ENCODE measurements at regions not wholly inside any gene's neighbourhood (a gene's known extent, or its start where the extent isn't known, plus 50 kb on each side); places are given as distances from the start of the nearest gene placed in this dataset.

DNA sequence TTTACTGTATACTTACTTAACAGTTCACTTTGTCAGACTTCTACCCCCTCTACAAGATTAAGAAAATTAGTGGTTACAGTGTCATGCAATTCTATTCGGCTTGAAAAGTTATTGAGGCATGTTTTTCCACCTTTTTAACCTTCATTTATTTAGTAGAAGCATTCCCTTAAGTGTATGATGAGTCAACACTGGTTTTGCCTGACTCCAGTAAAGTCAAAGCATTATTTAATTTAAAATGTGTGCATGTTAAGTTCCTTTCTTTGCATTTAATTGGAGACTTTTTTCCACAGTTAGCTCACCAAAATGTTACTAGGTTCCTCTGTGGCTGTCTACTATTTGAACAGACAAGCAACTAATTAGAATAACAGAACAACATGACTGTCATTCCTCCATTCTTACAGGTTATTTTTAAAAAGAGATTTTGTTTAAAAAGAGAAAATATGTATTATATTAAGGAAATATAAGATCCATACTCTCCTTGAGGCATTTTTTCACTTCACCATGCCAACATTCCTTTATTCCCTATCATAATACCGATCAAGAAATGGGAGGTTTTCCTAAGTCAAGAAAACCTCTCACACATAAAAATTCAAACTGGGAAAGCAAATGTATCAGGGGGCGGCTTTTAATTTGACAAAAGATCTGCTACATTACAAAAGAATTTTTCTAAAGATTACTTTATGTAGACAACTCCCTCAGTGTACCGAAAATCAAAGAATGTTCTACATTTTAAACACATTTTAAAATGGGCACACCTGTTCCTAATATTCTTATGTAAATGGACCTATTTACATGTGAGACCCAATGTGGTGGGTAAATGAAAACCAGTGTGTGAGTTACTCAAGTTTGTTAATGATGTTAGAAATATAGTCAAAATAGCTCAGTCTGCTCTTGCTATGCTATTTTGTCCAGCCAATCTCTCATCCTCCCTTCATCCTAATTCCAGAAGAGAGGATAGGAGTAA is 361.2 kb downstream of the UTRN start:
- TF ChIP-seq, protein P1, sequence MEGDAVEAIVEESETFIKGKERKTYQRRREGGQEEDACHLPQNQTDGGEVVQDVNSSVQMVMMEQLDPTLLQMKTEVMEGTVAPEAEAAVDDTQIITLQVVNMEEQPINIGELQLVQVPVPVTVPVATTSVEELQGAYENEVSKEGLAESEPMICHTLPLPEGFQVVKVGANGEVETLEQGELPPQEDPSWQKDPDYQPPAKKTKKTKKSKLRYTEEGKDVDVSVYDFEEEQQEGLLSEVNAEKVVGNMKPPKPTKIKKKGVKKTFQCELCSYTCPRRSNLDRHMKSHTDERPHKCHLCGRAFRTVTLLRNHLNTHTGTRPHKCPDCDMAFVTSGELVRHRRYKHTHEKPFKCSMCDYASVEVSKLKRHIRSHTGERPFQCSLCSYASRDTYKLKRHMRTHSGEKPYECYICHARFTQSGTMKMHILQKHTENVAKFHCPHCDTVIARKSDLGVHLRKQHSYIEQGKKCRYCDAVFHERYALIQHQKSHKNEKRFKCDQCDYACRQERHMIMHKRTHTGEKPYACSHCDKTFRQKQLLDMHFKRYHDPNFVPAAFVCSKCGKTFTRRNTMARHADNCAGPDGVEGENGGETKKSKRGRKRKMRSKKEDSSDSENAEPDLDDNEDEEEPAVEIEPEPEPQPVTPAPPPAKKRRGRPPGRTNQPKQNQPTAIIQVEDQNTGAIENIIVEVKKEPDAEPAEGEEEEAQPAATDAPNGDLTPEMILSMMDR (IDR thresholded peaks at IDR 0.05; ENCODE audit: unreplicated experiment in 3 of 3): no peak
- no peaks in the 10 kb centered on the region for H3K9me3 Mint-ChIP-seq
- no peaks in the 10 kb centered on the region for H3K27me3 Mint-ChIP-seq (ENCODE audit: low read depth)
- no peak overlapping the region for H3K4me3 Mint-ChIP-seq
- H3K4me1 Mint-ChIP-seq: no peaks in the 10 kb centered on the region
- peaks cover 3% of the 10 kb centered on the region for H3K36me3 Mint-ChIP-seq (ENCODE audit: low read depth)
- peak overlapping the region in 2 of 3 experiments; percentile 0 to 6 for H3K27ac Mint-ChIP-seq

DNA sequence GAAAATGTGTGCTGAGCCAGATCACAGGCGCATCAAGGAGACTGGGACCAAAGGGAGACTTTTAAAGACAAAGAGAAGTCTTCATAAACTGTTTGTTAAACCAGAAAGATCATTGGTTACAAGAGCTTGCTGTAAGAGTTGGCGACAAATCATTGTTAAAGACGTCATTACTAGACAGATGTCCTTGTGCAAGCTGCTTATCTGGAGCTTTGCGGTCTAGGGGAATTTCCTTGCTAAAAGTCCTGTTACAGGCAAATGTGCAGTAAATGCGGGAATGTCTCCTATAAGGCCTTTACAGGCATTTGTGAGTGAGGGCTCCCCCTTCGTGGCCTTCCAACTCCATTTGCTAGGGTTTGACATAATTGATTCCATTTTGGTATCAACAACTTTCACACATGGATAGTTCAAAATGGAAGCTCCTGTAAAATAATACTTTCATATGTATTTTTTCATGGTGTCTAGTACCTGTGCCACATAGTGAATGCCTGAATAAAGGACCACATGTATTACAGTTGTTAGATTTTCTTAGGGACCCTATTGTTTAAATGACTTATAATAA is 362.4 kb downstream of the UTRN start:
- TF ChIP-seq, protein P1 (IDR thresholded peaks at IDR 0.05; ENCODE audit: unreplicated experiment in 3 of 3): no peak
- peak overlapping the region in 1 of 3 experiments; percentile 10 for H3K27ac Mint-ChIP-seq
- no peaks in the 10 kb centered on the region for H3K4me1 Mint-ChIP-seq
- H3K9me3 Mint-ChIP-seq: no peaks in the 10 kb centered on the region
- no peak overlapping the region for H3K4me3 Mint-ChIP-seq
- peaks cover 3% of the 10 kb centered on the region for H3K36me3 Mint-ChIP-seq (ENCODE audit: low read depth)
- H3K27me3 Mint-ChIP-seq (ENCODE audit: low read depth): no peaks in the 10 kb centered on the region

DNA sequence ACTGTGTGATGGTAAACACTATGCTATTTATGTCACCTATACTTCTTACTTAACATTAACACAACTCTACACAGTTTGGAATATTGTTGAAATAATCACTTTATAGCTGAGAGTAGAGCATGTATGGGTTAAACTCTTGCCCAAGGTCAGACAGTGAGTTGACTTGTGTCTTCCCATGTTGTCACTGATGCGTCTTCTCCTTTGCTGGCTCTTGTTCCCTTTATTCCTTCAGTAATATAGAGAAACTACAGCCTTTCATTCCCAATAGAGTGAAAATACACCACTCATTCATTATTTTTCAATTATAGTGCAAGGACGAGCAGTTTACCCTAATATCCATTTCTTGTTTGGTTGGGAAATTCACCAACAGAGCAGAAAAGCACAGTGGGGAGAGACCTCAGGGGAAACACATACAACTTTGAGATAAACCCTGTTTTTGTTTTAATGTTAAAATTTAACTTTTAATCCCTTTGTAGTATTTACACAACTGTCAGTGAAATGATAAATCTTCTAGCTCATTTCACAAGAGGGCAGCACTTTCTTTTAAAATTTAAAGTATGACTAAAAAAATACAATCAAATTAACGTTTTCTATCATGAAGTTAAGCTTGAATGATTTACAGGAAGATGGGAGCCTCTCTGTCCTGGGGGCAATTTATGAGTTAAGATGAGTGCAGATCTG is 363.0 kb downstream of the UTRN start:
- Mint-ChIP-seq H3K4me1 (no peaks in the 10 kb centered on the region), H3K27ac (peak overlapping the region; percentile 10 to 55 (median 19)), H3K4me3 (no peak overlapping the region), H3K27me3 (ENCODE audit: low read depth) (no peaks in the 10 kb centered on the region), H3K9me3 (no peaks in the 10 kb centered on the region), H3K36me3 (ENCODE audit: low read depth) (peaks cover 3% of the 10 kb centered on the region)
- TF ChIP-seq, protein P1 (IDR thresholded peaks at IDR 0.05; ENCODE audit: unreplicated experiment in 3 of 3): no peak

DNA sequence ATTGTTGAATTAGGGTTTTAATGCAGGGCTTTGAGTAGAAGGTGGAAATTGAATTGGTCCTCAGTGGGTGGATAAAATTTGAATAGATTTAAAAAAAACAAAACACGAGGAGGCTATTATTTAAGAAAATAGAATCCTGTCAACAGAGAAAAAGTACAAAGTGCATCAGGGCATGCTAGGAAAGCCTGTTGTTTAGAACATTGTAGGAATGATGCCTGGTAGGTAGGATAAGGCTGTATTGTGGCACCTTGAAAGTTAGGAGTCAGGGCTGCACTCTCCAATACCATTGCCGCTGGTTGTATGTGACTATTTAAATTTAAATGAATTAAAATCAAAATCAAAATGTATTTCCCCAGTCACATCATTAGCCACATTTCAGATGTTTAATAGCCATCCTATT is 363.9 kb downstream of the UTRN start:
- H3K4me1 Mint-ChIP-seq: no peaks in the 10 kb centered on the region
- peaks cover 3% of the 10 kb centered on the region for H3K36me3 Mint-ChIP-seq (ENCODE audit: low read depth)
- TF ChIP-seq, protein P1 (IDR thresholded peaks at IDR 0.05; ENCODE audit: unreplicated experiment in 3 of 3): no peak
- no peak overlapping the region for H3K27ac Mint-ChIP-seq
- H3K27me3 Mint-ChIP-seq (ENCODE audit: low read depth): no peaks in the 10 kb centered on the region
- H3K9me3 Mint-ChIP-seq: no peaks in the 10 kb centered on the region
- H3K4me3 Mint-ChIP-seq: no peak overlapping the region

DNA sequence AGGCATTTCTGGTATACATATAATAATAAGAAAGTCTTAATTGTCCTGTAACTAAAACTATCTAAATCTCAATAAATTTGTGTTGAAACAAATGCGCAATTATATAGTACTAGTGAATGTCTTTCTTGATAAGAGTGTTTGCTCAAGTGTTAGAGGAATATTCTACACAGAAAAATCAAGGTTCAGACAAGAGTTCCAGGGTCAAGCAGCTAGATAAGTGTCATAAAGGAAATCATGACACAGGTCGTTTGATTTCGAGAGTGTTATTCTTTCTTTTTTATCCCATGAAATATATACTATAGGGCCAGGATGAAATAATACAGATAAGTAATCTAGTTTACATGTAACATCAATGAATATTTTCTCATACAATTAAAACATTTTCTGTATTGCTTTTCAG is 366.1 kb downstream of the UTRN start:
- TF ChIP-seq, protein P1 (IDR thresholded peaks at IDR 0.05; ENCODE audit: unreplicated experiment in 3 of 3): no peak
- H3K27me3 Mint-ChIP-seq (ENCODE audit: low read depth): no peaks in the 10 kb centered on the region
- H3K9me3 Mint-ChIP-seq: no peaks in the 10 kb centered on the region
- peaks cover 3% of the 10 kb centered on the region for H3K36me3 Mint-ChIP-seq (ENCODE audit: low read depth)
- H3K4me3 Mint-ChIP-seq: no peak overlapping the region
- peak overlapping the region in 1 of 3 experiments; percentile 75 for H3K27ac Mint-ChIP-seq
- peaks cover 10% of the 10 kb centered on the region for H3K4me1 Mint-ChIP-seq

Measured in nephron (organoid).